ENCODE measurements at regions not wholly inside any gene's neighbourhood (a gene's known extent, or its start where the extent isn't known, plus 50 kb on each side); places are given as distances from the start of the nearest gene placed in this dataset.
"Not testable (repeated sequence)": the region's sequence is repeated elsewhere in the genome, so short reads cannot be mapped to it uniquely, and the experiment has no call there.

DNA sequence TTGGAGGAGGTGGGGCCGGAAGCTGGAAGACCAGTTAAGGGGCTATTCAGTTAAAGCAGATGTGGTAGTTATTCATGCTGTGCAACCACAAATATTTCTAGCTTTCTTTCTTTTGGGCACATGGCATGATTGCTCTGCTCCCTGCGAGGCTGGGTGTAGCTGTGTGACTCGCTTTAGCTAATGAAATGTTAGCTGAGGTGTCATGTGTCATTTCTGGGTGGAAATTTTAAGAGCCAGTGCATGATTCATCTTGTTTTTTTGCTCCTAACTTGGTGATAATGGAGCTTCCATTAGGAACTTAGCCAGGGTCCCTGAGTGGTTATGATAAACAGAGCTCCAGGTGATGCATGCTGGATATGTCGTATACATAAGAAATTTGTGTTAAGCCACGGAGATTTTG, 300.6 kb downstream of the SATB1 start:
- peak; percentile 44 for DNase-seq (ENCODE audit: low read depth)

DNA sequence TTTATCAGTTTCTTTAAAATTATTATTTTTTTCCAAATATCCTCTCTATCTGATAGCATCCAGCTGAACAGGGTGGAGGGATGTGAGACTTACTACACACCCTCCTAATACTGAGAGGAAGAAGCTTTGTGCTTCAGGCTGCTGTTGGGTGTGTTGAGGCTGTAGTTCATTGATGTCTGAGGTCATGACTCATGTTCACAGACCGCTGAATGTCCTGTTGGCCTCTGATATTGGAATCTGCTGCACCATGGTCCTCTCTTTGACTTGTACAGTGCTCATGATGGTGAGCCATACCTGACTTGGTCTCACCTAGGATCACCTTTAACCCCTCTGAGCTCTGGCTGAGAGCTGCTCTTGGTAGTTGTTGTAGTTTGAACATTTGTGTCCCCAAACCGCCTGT, 302.9 kb downstream of the SATB1 start:
- no peak for DNase-seq (ENCODE audit: low read depth)

DNA sequence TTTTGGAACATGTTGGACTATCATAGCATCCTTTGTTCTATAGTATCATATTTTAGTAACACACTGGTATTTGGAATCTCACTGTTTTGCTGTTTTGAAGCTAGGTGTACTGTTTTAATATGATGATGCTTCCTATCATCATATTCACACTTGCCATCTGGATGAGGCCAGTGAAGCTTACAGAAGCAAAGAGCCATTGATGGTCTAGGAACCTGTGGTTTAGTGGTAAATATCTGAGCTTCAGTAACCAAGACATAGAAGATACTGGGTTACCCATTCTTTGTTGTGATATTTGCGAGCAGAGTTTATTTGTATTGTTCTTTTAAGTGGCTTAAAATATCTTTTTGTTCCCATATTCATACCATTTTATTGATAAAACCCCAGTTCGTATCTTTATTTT, 304.1 kb downstream of the SATB1 start:
- DNase-seq (ENCODE audit: low read depth): no peak

DNA sequence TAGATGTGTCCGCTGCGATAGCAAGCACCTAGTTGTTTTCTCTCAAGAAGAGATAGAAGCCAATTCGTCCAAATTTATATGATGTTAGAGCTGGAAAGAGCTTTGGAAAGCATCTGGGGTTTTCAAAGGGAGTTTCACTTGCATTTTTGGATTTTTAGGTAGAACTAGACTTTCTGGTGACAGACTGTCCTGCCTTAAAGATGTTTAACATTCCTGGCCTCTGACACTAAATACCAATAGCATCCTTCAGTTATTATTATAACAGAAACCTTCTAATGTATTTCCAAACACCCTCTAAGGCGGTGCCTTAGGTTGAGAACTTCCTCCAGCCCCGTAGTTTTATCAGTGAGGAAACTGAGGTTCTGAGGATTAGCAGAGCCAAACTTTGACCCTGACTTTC, 305.3 kb downstream of the SATB1 start:
- no peak for DNase-seq (ENCODE audit: low read depth)

DNA sequence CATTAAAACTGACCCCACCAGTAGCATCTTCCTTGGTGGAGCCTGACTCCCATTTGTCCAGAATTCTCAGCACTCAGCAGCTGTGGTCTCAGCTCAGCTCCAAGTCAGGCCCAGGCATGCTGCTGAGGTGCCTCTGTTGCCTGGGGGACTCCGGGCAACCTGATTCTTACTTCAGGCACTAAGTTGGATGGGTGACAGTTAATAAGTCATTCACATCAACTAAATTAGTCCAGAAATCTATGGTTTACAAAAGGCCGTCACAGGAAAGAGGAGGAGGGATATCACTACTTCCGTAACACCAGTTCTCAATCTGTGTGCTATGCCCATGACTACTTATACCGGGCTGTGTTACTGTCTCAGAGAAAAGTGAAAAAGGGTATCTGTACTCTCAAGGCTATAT, 310.2 kb downstream of the SATB1 start:
- no peak for DNase-seq (ENCODE audit: low read depth)

- no peak for DNase-seq (ENCODE audit: low read depth)
These were observed 311.7 kb downstream of the SATB1 start for GRCh38 chr3:18113417-18113816.

DNA sequence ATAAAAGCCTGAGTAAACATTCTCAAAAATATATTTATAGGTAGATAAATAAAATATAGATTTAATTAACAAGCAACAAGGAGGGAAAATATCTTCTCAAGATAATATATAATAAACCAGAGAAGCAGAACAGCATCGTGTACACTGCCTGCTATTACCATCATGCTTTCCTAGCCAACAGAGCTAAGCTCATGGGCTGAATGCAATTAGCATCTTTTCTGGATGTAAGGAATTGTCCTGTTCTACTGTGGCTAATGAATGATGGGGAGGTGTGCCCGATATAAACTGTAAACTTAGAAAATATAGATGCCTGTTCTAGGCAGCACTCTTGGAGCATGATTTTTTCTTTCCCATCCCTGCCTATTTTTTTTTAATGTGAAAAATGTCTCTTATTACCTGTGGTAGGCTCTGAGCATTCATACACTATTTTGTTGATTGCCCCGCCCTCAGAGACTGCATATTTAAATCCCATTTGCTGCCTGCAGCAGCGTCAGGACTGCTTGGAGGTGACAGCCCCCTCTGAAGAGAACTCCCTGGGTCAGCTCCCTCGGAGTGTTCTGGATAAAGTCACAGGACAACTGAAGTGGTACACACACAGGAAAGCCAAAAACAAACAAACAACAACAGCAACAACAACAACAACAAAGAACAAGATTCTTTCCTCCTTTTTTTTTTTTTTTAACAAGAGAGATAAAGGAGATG, 312.3 kb downstream of the SATB1 start:
- DNase-seq (ENCODE audit: low read depth): no peak

- DNase-seq (ENCODE audit: low read depth): peak; percentile 38
These were observed 313.3 kb downstream of the SATB1 start for GRCh38 chr3:18111796-18112232.

- no peak for DNase-seq (ENCODE audit: low read depth)
These were observed 321.5 kb downstream of the SATB1 start for GRCh38 chr3:18103591-18103990.

DNA sequence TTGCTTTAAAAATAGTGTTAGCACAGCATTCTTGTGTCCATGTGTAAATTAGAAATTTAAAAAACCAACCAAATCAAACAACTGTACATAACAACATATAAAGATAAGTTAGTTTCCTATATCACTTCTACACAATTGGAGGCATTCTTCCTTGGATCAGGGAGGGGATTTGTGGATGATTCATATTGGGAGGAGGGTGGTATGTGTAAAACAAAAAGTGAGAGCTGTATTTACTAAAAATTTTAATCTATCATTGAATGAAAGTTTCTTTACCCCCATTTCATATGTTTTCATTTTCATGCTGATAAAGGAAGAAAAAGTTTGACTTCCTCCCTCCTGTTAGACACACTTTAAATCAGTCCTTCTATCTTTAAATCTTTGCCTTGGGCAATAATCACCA, 325.0 kb downstream of the SATB1 start:
- no peak for DNase-seq (ENCODE audit: low read depth)

- no peak for DNase-seq (ENCODE audit: low read depth)
These were observed 325.5 kb downstream of the SATB1 start for GRCh38 chr3:18099611-18100010.

- DNase-seq (ENCODE audit: low read depth): peak; percentile 82
These were observed 326.1 kb downstream of the SATB1 start for GRCh38 chr3:18098960-18099587.

- DNase-seq (ENCODE audit: low read depth): no peak
These were observed 327.1 kb downstream of the SATB1 start for GRCh38 chr3:18097989-18098388.

- DNase-seq (ENCODE audit: low read depth): no peak
These were observed 327.7 kb downstream of the SATB1 start for GRCh38 chr3:18097473-18097872.

GRCh38 chr3:18092726-18093125, 332.4 kb downstream of the SATB1 start:
- no peak for DNase-seq (ENCODE audit: low read depth)

GRCh38 chr3:18090377-18090776, 334.8 kb downstream of the SATB1 start:
- DNase-seq (ENCODE audit: low read depth): no peak

GRCh38 chr3:18087988-18088387, 337.2 kb downstream of the SATB1 start:
- no peak for DNase-seq (ENCODE audit: low read depth)

- no peak for DNase-seq (ENCODE audit: low read depth)
These were observed 338.4 kb downstream of the SATB1 start for GRCh38 chr3:18086760-18087159.

DNA sequence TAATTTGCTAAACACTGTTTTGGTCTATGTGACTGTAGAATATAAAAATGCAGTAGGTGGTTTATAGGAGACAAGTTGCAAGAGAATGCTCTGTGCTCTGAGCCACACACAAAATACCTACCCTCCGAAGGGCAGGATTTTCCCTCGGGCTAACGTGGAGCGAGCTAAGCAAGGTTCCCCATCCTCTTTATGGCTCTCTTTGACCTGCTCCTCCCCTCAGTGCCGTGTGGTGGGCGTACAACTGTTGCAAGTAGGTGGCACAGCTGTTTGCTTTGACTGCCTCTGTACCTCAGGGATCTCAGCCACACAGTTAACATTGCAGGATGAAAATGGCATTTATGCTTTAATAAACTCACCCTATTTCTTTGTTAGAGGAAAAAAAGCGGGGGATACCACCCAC, 339.1 kb downstream of the SATB1 start:
- no peak for DNase-seq (ENCODE audit: low read depth)

DNA sequence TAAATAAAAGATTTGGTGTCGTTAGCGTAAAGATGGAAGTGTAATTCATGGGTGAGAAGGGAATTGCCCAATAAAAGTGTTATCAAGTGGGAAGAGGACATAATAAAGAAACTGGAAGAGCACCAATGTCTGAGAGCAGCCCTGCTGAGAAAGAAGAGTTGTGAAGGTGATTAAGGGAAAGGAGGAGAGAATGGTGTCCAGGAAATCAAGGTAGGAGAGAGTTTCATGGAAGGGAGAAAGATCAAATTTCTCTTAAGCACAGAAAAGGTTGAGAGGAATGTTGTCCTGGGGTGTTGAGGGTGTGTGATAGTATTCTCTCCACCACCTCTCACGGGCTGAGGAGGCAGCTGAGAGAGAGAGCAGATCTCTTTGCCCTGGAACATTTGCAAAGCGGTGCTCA, 339.7 kb downstream of the SATB1 start:
- no peak for DNase-seq (ENCODE audit: low read depth)

DNA sequence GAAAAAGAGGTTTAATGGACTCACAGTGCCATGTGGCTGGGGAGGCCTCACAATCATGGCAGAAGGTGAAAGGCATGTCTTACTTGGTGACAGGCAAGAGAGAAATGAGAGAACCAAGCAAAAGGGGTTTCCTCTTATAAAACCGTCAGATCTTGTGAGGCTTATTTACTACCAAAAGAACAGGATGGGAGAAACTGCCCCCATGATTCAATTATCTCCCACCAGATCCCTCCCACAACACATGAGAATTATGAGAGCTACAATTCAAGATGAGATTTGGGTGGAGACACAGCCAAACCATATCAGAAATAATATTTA, 340.8 kb upstream of the TBC1D5 start:
- not testable (repeated sequence) for DNase-seq (ENCODE audit: low read depth)

DNA sequence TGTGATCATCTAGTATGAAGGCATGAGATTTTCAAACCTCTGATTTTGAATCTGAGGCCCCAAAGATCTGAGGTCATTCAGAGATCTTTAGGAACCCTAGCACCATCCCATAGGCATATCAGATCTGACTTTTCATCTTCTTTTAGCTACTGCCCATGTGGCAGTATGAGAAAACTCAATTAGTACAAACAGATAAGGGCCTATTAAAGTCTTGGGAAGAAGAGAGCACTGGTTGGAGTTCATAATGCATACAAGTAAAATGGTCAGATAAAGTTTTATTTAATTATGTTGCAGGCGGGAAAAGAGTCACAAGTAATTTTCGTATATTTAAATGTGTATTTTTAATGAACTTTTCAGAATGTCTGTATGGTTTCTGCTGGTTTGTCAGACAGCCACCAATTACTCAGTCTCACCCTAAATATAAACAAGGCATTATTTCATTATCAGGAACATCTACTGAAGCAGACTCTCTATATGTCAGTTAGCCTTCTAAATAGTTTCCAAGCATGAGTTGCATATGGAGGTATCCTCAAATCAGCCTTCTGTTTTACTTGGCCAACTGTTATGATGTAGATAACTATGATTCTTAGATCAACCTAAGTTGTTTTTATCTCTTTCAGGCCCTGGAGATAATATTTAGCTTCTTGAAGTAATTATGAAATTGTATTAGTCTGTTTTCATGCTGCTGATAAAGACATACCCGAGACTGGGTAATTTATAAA, 340.3 kb upstream of the TBC1D5 start:
- no peak for DNase-seq (ENCODE audit: low read depth)

GRCh38 chr3:18080198-18080689, 337.8 kb upstream of the TBC1D5 start:
- peak; percentile 13 for DNase-seq (ENCODE audit: low read depth)
